Neuronal stem cell (in vitro differentiated cells): ENCODE measurements at regions not wholly inside any gene's neighbourhood (a gene's known extent, or its start where the extent isn't known, plus 50 kb on each side); places are given as distances from the start of the nearest gene placed in this dataset.

ENCODE experiments used
- DNase-seq: peaks from one replicate; pipeline ENCODE4 v3.0.0-alpha.2; 2013; ENCODE audit warnings: low spot score
- H2AFZ ChIP-seq: one replicate; pipeline ENCODE4 v1.6.1; 2013; ENCODE audit warnings: mild to moderate bottlenecking, low read length, inconsistent platforms
- H2AK5ac ChIP-seq: 2 replicates; pipeline ENCODE4 v1.6.1; 2013; ENCODE audit warnings: low read depth, mild to moderate bottlenecking, inconsistent platforms, low read length, moderate library complexity, mixed read lengths
- H2BK120ac ChIP-seq: 2 replicates; pipeline ENCODE4 v1.6.1; 2013; ENCODE audit warnings: low read depth, mild to moderate bottlenecking, inconsistent platforms, low read length, moderate library complexity, mixed read lengths
- H2BK12ac ChIP-seq: one replicate; pipeline ENCODE4 v1.6.1; 2013; ENCODE audit warnings: low read length, inconsistent platforms
- H2BK15ac ChIP-seq: 2 replicates; pipeline ENCODE4 v1.6.1; 2013; ENCODE audit warnings: mild to moderate bottlenecking, low read length, inconsistent platforms, mixed read lengths
- H2BK5ac ChIP-seq: one replicate; pipeline ENCODE4 v1.6.1; 2013; ENCODE audit warnings: inconsistent platforms, mild to moderate bottlenecking, low read length, moderate library complexity
- H3K14ac ChIP-seq: one replicate; pipeline ENCODE4 v1.6.1; 2013; ENCODE audit warnings: low read length, inconsistent platforms
- H3K18ac ChIP-seq: 2 replicates; pipeline ENCODE4 v1.6.1; 2013; ENCODE audit warnings: low read length, inconsistent platforms
- H3K23ac ChIP-seq: 2 replicates; pipeline ENCODE4 v1.6.1; 2013; ENCODE audit warnings: low read depth, mild to moderate bottlenecking, mixed read lengths, low read length, inconsistent platforms; ENCODE audit not compliant: poor library complexity
- H3K27ac ChIP-seq: replicated peaks from 3 replicates; pipeline ENCODE4 v1.5.1; 2013; ENCODE audit warnings: low read length, inconsistent platforms
- H3K27me3 ChIP-seq, 3 experiments: 2 replicates each; pipeline ENCODE4 v1.6.1; 2013; ENCODE audit warnings: low read length in 3 of 3, mild to moderate bottlenecking in 2 of 3, inconsistent platforms in 1 of 3, low read depth in 1 of 3, mixed read lengths in 1 of 3, moderate library complexity in 1 of 3; ENCODE audit not compliant: control insufficient read depth in 3 of 3, insufficient read depth in 3 of 3
- H3K36me3 ChIP-seq, 2 donors: replicated peaks in 1 of 2; 2 replicates each; pipeline ENCODE4 v1.6.1; 2013; ENCODE audit warnings: low read length in 2 of 2; ENCODE audit not compliant: control insufficient read depth in 2 of 2, insufficient read depth in 2 of 2
- H3K4ac ChIP-seq: 2 replicates; pipeline ENCODE4 v1.6.1; 2013; ENCODE audit warnings: inconsistent platforms, mild to moderate bottlenecking, low read length, moderate library complexity
- H3K4me1 ChIP-seq, 2 donors: 1 replicate in 1 of 2; 2 replicates in 1 of 2; pipeline ENCODE4 v1.6.1; 2013; ENCODE audit warnings: low read length in 2 of 2, low read depth in 1 of 2; ENCODE audit not compliant: control insufficient read depth in 2 of 2, insufficient read depth in 1 of 2
- H3K4me2 ChIP-seq: one replicate; pipeline ENCODE4 v1.6.1; 2013; ENCODE audit warnings: mild to moderate bottlenecking, low read length, inconsistent platforms; ENCODE audit not compliant: insufficient read depth, poor library complexity, severe bottlenecking
- H3K4me3 ChIP-seq, 2 donors: 2 replicates each; pipeline ENCODE4 v1.5.1; 2013; ENCODE audit warnings: low read length in 2 of 2, mild to moderate bottlenecking in 2 of 2, inconsistent platforms in 1 of 2, moderate library complexity in 1 of 2
- H3K79me1 ChIP-seq: one replicate; pipeline ENCODE4 v1.6.1; 2013; ENCODE audit warnings: low read depth, mild to moderate bottlenecking, inconsistent platforms, low read length, moderate library complexity
- H3K9ac ChIP-seq: one replicate; pipeline ENCODE4 v1.6.1; 2013; ENCODE audit warnings: mild to moderate bottlenecking, low read depth, low read length, inconsistent platforms; ENCODE audit not compliant: poor library complexity
- H3K9me3 ChIP-seq, 2 donors: replicated peaks in 1 of 2; 2 replicates each; pipeline versions ENCODE3 to v1.6.1; 2013; ENCODE audit warnings: low read length in 2 of 2, mild to moderate bottlenecking in 2 of 2, inconsistent platforms in 1 of 2, low read depth in 1 of 2, mixed read lengths in 1 of 2, moderate library complexity in 1 of 2; ENCODE audit not compliant: control insufficient read depth in 2 of 2, insufficient read depth in 1 of 2
- H4K8ac ChIP-seq: one replicate; pipeline ENCODE4 v1.6.1; 2013; ENCODE audit warnings: low read depth, mild to moderate bottlenecking, inconsistent platforms, low read length, moderate library complexity
- H4K91ac ChIP-seq: one replicate; pipeline ENCODE4 v1.6.1; 2013; ENCODE audit warnings: low read length, low read depth, mild to moderate bottlenecking, inconsistent platforms; ENCODE audit not compliant: poor library complexity
- WGBS, 2 donors: extraction: QIAGEN DNeasy Blood & Tissue Kit; methylation state at CpG; one replicate each; pipeline ENCODE4 v1.1.7; 2013; ENCODE audit warnings: missing lambda C conversion rate in 2 of 2, mixed read lengths in 1 of 2; ENCODE audit not compliant: insufficient read length in 2 of 2, insufficient replicate concordance in 1 of 2; ENCODE audit errors: extremely low coverage in 2 of 2; 5-methylcytosine and 5-hydroxymethylcytosine counted together

DNA sequence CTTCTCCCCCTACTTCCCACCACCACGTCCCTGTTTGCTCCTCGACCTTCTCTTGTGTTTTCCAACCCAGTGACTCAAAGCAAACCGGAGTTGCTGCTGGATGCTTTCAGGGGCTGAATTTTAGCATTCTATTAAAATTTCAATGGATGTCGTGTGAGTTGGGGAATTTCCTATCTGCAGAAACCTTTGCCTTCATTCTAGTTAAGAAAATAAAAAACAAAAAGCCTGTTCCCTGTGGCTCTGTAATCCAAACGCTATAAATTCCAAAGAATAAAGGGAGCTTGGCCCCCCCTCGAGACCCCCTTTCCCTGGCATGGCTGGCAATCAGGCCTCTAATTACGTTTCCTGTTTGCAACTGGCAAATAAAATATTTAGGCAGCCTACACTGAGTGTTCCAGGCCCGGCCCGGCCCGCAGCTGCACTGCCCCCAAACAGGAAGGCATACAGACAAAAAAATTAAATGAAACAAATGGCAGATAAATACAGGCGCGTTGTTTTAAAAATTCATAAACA lies 139.4 kb upstream of the PPP1R26 start:
- H3K27ac ChIP-seq = no peak overlapping the region
- no peaks in the 10 kb centered on the region for H3K79me1 ChIP-seq
- H2AFZ ChIP-seq = no peak overlapping the region
- H3K4me3 ChIP-seq = no peak overlapping the region
- H2BK15ac ChIP-seq = no peak overlapping the region
- H3K9me3 ChIP-seq = no peaks in the 10 kb centered on the region
- H3K27me3 ChIP-seq = peaks cover 0 to 49% (median 6%) of the 10 kb centered on the region in 3 experiments
- no peak overlapping the region for H3K9ac ChIP-seq
- no peak overlapping the region for H2BK120ac ChIP-seq
- no peak overlapping the region for H3K23ac ChIP-seq
- no peak overlapping the region for H3K4ac ChIP-seq
- H4K8ac ChIP-seq = no peak overlapping the region
- no peak overlapping the region for H3K14ac ChIP-seq
- no CpG with 5 or more reads among the region's 12 CpGs for WGBS, 2 donors
- H4K91ac ChIP-seq = no peak overlapping the region
- no peak overlapping the region for H2BK12ac ChIP-seq
- no peak for DNase-seq
- no peak overlapping the region for H3K4me2 ChIP-seq
- no peak overlapping the region for H2AK5ac ChIP-seq
- peaks cover 0 to 14% of the 10 kb centered on the region in 2 donors for H3K4me1 ChIP-seq
- no peak overlapping the region for H2BK5ac ChIP-seq
- no peak overlapping the region for H3K18ac ChIP-seq
- H3K36me3 ChIP-seq = no peaks in the 10 kb centered on the region

DNA sequence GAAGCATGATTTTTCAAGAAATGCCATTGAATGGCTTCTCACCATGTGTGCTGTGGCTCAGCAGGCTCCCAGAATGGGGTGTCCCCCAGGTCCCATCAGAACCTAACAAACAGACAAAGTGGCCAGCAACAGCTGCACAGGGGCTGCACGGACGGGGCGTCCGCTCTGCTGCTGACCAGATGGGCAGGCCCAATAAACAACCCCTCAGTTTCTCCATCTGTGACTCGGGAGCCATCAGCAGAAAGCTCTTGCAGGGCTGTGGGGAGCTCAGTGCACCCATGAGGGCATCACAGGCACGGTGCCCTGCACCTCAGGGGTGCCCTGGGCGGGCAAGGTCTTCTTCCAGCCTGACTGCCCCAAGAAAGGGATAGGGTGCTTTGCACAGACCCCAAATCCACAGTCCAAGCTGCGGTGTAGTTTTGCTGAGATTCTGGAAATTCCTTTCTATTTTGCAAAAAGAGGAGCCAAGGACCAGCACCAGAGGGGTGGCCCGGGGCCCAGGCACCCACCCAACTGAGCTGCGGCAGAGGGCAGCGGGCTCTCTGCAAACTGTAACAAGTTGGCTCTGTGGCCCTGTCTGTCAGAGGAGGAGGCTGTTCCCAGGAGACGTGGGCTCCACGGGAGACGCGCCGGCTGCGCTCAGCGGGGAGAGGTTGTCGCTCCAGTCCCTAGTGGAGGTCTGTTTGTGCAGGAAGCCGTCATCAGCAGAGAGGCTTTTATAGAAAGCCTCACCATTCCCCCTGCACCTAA lies 138.7 kb upstream of the PPP1R26 start:
- peak overlapping the region; percentile 15 for H2AK5ac ChIP-seq
- no peak overlapping the region for H2BK120ac ChIP-seq

GRCh38 chr9:135341612-135342169 lies 137.9 kb upstream of the PPP1R26 start:
- Histone ChIP-seq H3K9me3 (no peaks in the 10 kb centered on the region), H3K4me1 (peaks cover 0 to 15% of the 10 kb centered on the region in 2 donors), H3K23ac (no peak overlapping the region), H2BK5ac (no peak overlapping the region), H4K8ac (no peak overlapping the region), H2AFZ (no peak overlapping the region), H3K18ac (no peak overlapping the region), H3K14ac (no peak overlapping the region), H4K91ac (no peak overlapping the region), H3K4me3 (no peak overlapping the region), H3K9ac (no peak overlapping the region), H2BK120ac (no peak overlapping the region), H2AK5ac (peak overlapping the region; percentile 15), H3K27ac (no peak overlapping the region), H3K79me1 (no peaks in the 10 kb centered on the region), H2BK12ac (no peak overlapping the region), H2BK15ac (no peak overlapping the region), H3K36me3 (no peaks in the 10 kb centered on the region), H3K27me3 (peaks cover 0 to 63% (median 6%) of the 10 kb centered on the region in 3 experiments), H3K4ac (no peak overlapping the region), H3K4me2 (no peak overlapping the region)
- no CpG with 5 or more reads among the region's 13 CpGs for WGBS, 2 donors
- no peak for DNase-seq

More for the DNA sequence above, 138.7 kb upstream of the PPP1R26 start:
- peak overlapping the region; percentile 19 for H2BK12ac ChIP-seq
- H3K18ac ChIP-seq = peak overlapping the region; percentile 82
- H2BK15ac ChIP-seq = no peak overlapping the region
- WGBS, 2 donors = no CpG with 5 or more reads among the region's 20 CpGs
- H3K79me1 ChIP-seq = no peaks in the 10 kb centered on the region
- peaks cover 0 to 55% (median 6%) of the 10 kb centered on the region in 3 experiments for H3K27me3 ChIP-seq
- no peak overlapping the region for H3K9ac ChIP-seq
- no peaks in the 10 kb centered on the region for H3K36me3 ChIP-seq
- no peak overlapping the region for H4K91ac ChIP-seq
- H3K23ac ChIP-seq = no peak overlapping the region
- peak overlapping the region; percentile 22 for H2BK5ac ChIP-seq
- no peak overlapping the region for H3K4ac ChIP-seq
- no peak overlapping the region for H4K8ac ChIP-seq
- H3K14ac ChIP-seq = peak overlapping the region; percentile 8
- no peak overlapping the region for H2AFZ ChIP-seq
- H3K4me2 ChIP-seq = no peak overlapping the region
- peaks cover 0 to 15% of the 10 kb centered on the region in 2 donors for H3K4me1 ChIP-seq
- no peak for DNase-seq
- H3K9me3 ChIP-seq = no peaks in the 10 kb centered on the region
- no peak overlapping the region for H3K4me3 ChIP-seq
- no peak overlapping the region for H3K27ac ChIP-seq
